HCT116 (cell line): ENCODE measurements at regions not wholly inside any gene's neighbourhood (a gene's known extent, or its start where the extent isn't known, plus 50 kb on each side); places are given as distances from the start of the nearest gene placed in this dataset.

Experiments
- ATAC-seq: fragments of 200-7000 bp; cut with Tn5 transposase; 2 replicates; pipeline ENCODE4 v1.9.1; 2020; ENCODE audit warnings: mild to moderate bottlenecking, moderate library complexity
- BruUV-seq: library from RNA; stranded (reverse); fragments of 400-500 nt; replicated peaks from 2 replicates; lab custom pipeline; 2021; lab: Mats Ljungman, UMichigan
- CTCF ChIA-PET: fragments of 300-600 bp; sonication (Branson Sonifier 250); formaldehyde crosslinking; loops from one replicate; lab custom pipeline; 2021; ENCODE audit warnings: antibody characterized with exemption; lab: Charles Lee
- POLR2A ChIA-PET: fragments of 300-600, 350-600 bp; sonication (Branson Sonifier 250); formaldehyde crosslinking; loops from one replicate; lab custom pipeline; 2021; ENCODE audit warnings: antibody characterized with exemption; lab: Charles Lee
- RAD21 ChIA-PET, 2 experiments: fragments of 300-600 bp; sonication (Branson Sonifier 250); formaldehyde crosslinking; loops; one replicate each; lab custom pipeline; 2023; ENCODE audit warnings: low total read pairs in 2 of 2; ENCODE audit not compliant: uncharacterized antibody in 2 of 2, unreplicated experiment in 2 of 2, low non-redundant PET in 1 of 2; lab: Charles Lee
- DNase-seq: peaks from one replicate; pipeline ENCODE4 v3.0.0-alpha.2; 2010; ENCODE audit warnings: low read depth, low spot score
- H2AFZ ChIP-seq: fragments of 200-600 bp; shearing (Covaris generic), sonication (generic); 2 replicates; pipeline ENCODE4 v1.6.1; 2017; ENCODE audit warnings: low read depth, mixed run types, mixed read lengths, antibody characterized with exemption, low read length; ENCODE audit not compliant: poor library complexity, severe bottlenecking
- H3K27ac ChIP-seq: 2 replicates; pipeline ENCODE4 v1.5.1; 2012; ENCODE audit warnings: low read depth, low read length
- H3K27me3 ChIP-seq: fragments of 200-600 bp; sonication (generic); 2 replicates; pipeline ENCODE4 v1.6.1; 2016; ENCODE audit warnings: mixed run types, low read length, mixed read lengths; ENCODE audit not compliant: insufficient read depth
- H3K36me3 ChIP-seq, 2 experiments: fragments of 200-500 bp in 1 of 2; fragments of 200-600 bp in 1 of 2; sonication (Bioruptor generic) in 1 of 2; sonication (generic) in 1 of 2; 2 replicates each; pipeline versions ENCODE4 v1.5.1 to v1.6.1; 2014 to 2016; ENCODE audit warnings: low read length in 2 of 2, inconsistent platforms in 1 of 2, mixed read lengths in 1 of 2, mixed run types in 1 of 2; ENCODE audit not compliant: insufficient read depth in 2 of 2, control insufficient read depth in 1 of 2
- H3K4me1 ChIP-seq, 2 experiments: fragments of 200-600 bp in 1 of 2; sonication (generic) in 1 of 2; 2 replicates each; pipeline versions ENCODE4 v1.5.1 to v1.6.1; 2012 to 2017; ENCODE audit warnings: low read length in 2 of 2, inconsistent platforms in 1 of 2, mild to moderate bottlenecking in 1 of 2, mixed read lengths in 1 of 2, mixed run types in 1 of 2, moderate library complexity in 1 of 2; ENCODE audit not compliant: insufficient read depth in 2 of 2, control insufficient read depth in 1 of 2
- H3K4me2 ChIP-seq: fragments of 200-600 bp; sonication (generic); 2 replicates; pipeline ENCODE4 v1.6.1; 2017; ENCODE audit warnings: mixed run types, low read length, mixed read lengths
- H3K4me3 ChIP-seq, 2 experiments: fragments of 200-600 bp in 1 of 2; sonication (generic) in 1 of 2; replicated peaks in 1 of 2; 2 replicates each; pipeline ENCODE4 v1.5.1; 2011 to 2016; ENCODE audit warnings: low read length in 2 of 2, control low read depth in 1 of 2, low read depth in 1 of 2, mild to moderate bottlenecking in 1 of 2, mixed read lengths in 1 of 2, mixed run types in 1 of 2
- H3K79me2 ChIP-seq: fragments of 200-600 bp; sonication (generic); 2 replicates; pipeline ENCODE4 v1.6.1; 2017; ENCODE audit warnings: mild to moderate bottlenecking, mixed run types, low read length, moderate library complexity, mixed read lengths; ENCODE audit not compliant: insufficient read depth
- H3K9ac ChIP-seq: fragments of 200-600 bp; sonication (generic); 2 replicates; pipeline ENCODE4 v1.6.1; 2016; ENCODE audit warnings: low read length, mixed read lengths
- H3K9me2 ChIP-seq: fragments of 200-600 bp; sonication (generic), shearing (Covaris generic); 2 replicates; pipeline ENCODE4 v1.6.1; 2017; ENCODE audit warnings: mixed run types, mild to moderate bottlenecking, moderate library complexity; ENCODE audit not compliant: insufficient read depth
- H3K9me3 ChIP-seq, 2 experiments: fragments of 200-500 bp in 1 of 2; fragments of 200-600 bp in 1 of 2; sonication (Bioruptor generic) in 1 of 2; sonication (generic) in 1 of 2; 2 replicates each; pipeline ENCODE4 v1.6.1; 2014 to 2017; ENCODE audit warnings: low read length in 2 of 2, mixed read lengths in 2 of 2, inconsistent platforms in 1 of 2, low read depth in 1 of 2, mild to moderate bottlenecking in 1 of 2, mixed run types in 1 of 2, moderate library complexity in 1 of 2; ENCODE audit not compliant: control insufficient read depth in 1 of 2, insufficient read depth in 1 of 2
- H4K20me1 ChIP-seq: fragments of 200-600 bp; sonication (generic), shearing (Covaris generic); 2 replicates; pipeline ENCODE4 v1.6.1; 2017; ENCODE audit warnings: mixed run types, mild to moderate bottlenecking, moderate library complexity; ENCODE audit not compliant: insufficient read depth
- EGR1 ChIP-seq: IDR thresholded peaks from 2 replicates; pipeline ENCODE4 v1.6.1; 2012; ENCODE audit warnings: low read depth
- ELF1 ChIP-seq: IDR thresholded peaks from 2 replicates; pipeline ENCODE4 v1.6.1; 2012; ENCODE audit warnings: low read depth, borderline replicate concordance
- JUND ChIP-seq: IDR thresholded peaks from 2 replicates; pipeline ENCODE4 v1.6.1; 2012
- POLR2A ChIP-seq: IDR thresholded peaks from 2 replicates; pipeline ENCODE4 v1.7.0; 2011; ENCODE audit warnings: borderline replicate concordance; ENCODE audit not compliant: insufficient read depth, insufficient read length; ENCODE audit errors: extremely low read depth
- RAD21 ChIP-seq: IDR thresholded peaks from 2 replicates; pipeline ENCODE4 v1.6.1; 2012; ENCODE audit warnings: low read depth, mild to moderate bottlenecking
- REST ChIP-seq: IDR thresholded peaks from 2 replicates; pipeline ENCODE4 v1.6.1; 2012; ENCODE audit warnings: low read depth
- SIN3A ChIP-seq: IDR thresholded peaks from 2 replicates; pipeline ENCODE4 v1.6.1; 2012; ENCODE audit warnings: low read depth
- SP1 ChIP-seq: IDR thresholded peaks from 2 replicates; pipeline ENCODE4 v1.6.1; 2012; ENCODE audit warnings: low read depth
- YY1 ChIP-seq: IDR thresholded peaks from 2 replicates; pipeline ENCODE4 v1.6.1; 2011; ENCODE audit warnings: low read length, low read depth, moderate library complexity, mild to moderate bottlenecking; ENCODE audit not compliant: insufficient replicate concordance; ENCODE audit errors: extremely low read depth
- ZFX ChIP-seq: fragments of 450-650 bp; IDR thresholded peaks from 2 replicates; pipeline ENCODE4 v1.6.1; 2017
- intact Hi-C: fragments of 100-400 bp; cut with micrococcal nuclease; formaldehyde crosslinking; loops from 2 replicates; pipeline ENCODE4 v1.10.0; 2022
- TF ChIP-seq, protein P1 (sequence below): IDR thresholded peaks from 2 replicates; pipeline ENCODE4 v1.6.1; 2012

DNA sequence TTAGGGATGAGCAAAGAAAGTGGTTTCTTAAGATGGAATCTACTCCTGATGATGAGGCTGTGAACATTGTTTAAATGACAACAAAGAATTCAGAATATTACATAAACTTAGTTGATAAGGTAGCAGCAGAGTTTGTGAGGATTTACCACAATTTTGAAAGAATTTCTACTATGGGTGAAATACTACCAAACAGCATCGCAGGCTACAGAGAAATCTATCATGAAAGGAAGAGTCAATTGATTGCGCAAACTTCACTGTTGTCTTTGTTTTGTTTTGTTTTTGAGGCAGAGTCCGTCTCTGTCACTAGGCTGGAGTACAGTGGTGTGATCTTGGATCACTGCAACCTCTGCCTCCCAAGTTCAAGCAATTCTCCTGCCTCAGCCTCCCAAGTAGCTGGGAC is 107.4 kb upstream of the SLC6A6 start:
- CTCF ChIA-PET, result no interaction called here
- no peaks in the 10 kb centered on the region for H3K4me1 ChIP-seq

More for the DNA sequence above, 107.4 kb upstream of the SLC6A6 start:
- DNase-seq (no peak), ATAC-seq (no peak)
- H3K4me3 ChIP-seq, result no peak overlapping the region
- no peaks in the 10 kb centered on the region for H3K79me2 ChIP-seq
- H2AFZ ChIP-seq, result no peak overlapping the region
- no peak overlapping the region for H3K9ac ChIP-seq
- no peaks in the 10 kb centered on the region for H3K9me2 ChIP-seq
- ChIA-PET RAD21 (no interaction called here), POLR2A (no interaction called here)
- no peaks in the 10 kb centered on the region for H3K36me3 ChIP-seq
- H3K4me2 ChIP-seq, result no peak overlapping the region
- intact Hi-C loops, result no loop called here
- no peak for TF ChIP-seq REST
- TF ChIP-seq POLR2A, result no peak
- no peak for TF ChIP-seq ELF1
- no peak for TF ChIP-seq EGR1
- TF ChIP-seq JUND, result no peak
- TF ChIP-seq ZFX, result no peak
- no peak for TF ChIP-seq SP1
- TF ChIP-seq SIN3A, result no peak
- no peak for TF ChIP-seq RAD21
- TF ChIP-seq YY1, result no peak
- TF ChIP-seq, protein P1, sequence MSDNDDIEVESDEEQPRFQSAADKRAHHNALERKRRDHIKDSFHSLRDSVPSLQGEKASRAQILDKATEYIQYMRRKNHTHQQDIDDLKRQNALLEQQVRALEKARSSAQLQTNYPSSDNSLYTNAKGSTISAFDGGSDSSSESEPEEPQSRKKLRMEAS, result no peak
- no peaks in the 10 kb centered on the region for H3K9me3 ChIP-seq
- no peaks in the 10 kb centered on the region for H4K20me1 ChIP-seq
- H3K27me3 ChIP-seq, result 0 out of 2 replicates have a peak, but pooled peaks cover 7% of the 10 kb centered on the region
- H3K27ac ChIP-seq, result no peak overlapping the region
- no TSS peak for BruUV-seq
